ENCODE measurements at regions not wholly inside any gene's neighbourhood (a gene's known extent, or its start where the extent isn't known, plus 50 kb on each side); places are given as distances from the start of the nearest gene placed in this dataset.
"Not testable (repeated sequence)": the region's sequence is repeated elsewhere in the genome, so short reads cannot be mapped to it uniquely, and the experiment has no call there.

- DNase-seq, result no peak
Measured at GRCh38 chr10:78327778-78328591, 294.3 kb downstream of the RPS24 start.

- DNase-seq, result no peak
Measured at GRCh38 chr10:78328592-78329404, 295.1 kb downstream of the RPS24 start.

GRCh38 chr10:78330884-78331283 is 297.2 kb downstream of the RPS24 start:
- no peak for DNase-seq

- DNase-seq, result no peak
Measured at GRCh38 chr10:78331391-78331922, 297.8 kb downstream of the RPS24 start.

- DNase-seq, result no peak
Measured at GRCh38 chr10:78332012-78332411, 298.3 kb downstream of the RPS24 start.

GRCh38 chr10:78332657-78333056 is 299.0 kb downstream of the RPS24 start:
- DNase-seq, result no peak

GRCh38 chr10:78333362-78334143 is 299.9 kb downstream of the RPS24 start:
- no peak for DNase-seq

GRCh38 chr10:78335371-78335690 is 301.7 kb downstream of the RPS24 start:
- no peak for DNase-seq

GRCh38 chr10:78335691-78336401 is 302.2 kb downstream of the RPS24 start:
- no peak for DNase-seq

- no peak for DNase-seq
Measured at GRCh38 chr10:78336402-78336791, 302.7 kb downstream of the RPS24 start.

- no peak for DNase-seq
Measured at GRCh38 chr10:78337016-78337415, 303.4 kb downstream of the RPS24 start.

- DNase-seq, result no peak
Measured at GRCh38 chr10:78337646-78338391, 304.2 kb downstream of the RPS24 start.

- no peak for DNase-seq
Measured at GRCh38 chr10:78338717-78339116, 305.1 kb downstream of the RPS24 start.

GRCh38 chr10:78339251-78339650 is 305.6 kb downstream of the RPS24 start:
- DNase-seq, result no peak

GRCh38 chr10:78341953-78342614 is 308.4 kb downstream of the RPS24 start:
- DNase-seq, result no peak

GRCh38 chr10:78342827-78343653 is 309.4 kb downstream of the RPS24 start:
- no peak for DNase-seq

- not testable (repeated sequence) for DNase-seq
Measured at GRCh38 chr10:78344257-78344656, 310.6 kb downstream of the RPS24 start.

GRCh38 chr10:78345515-78345914 is 311.9 kb downstream of the RPS24 start:
- DNase-seq, result not testable (repeated sequence)

- DNase-seq, result no peak
Measured at GRCh38 chr10:78346721-78347120, 313.1 kb downstream of the RPS24 start.

All from effector CD4-positive, alpha-beta T cell (primary cell).